SK-N-SH (cell line): ENCODE measurements at regions not wholly inside any gene's neighbourhood (a gene's known extent, or its start where the extent isn't known, plus 50 kb on each side); places are given as distances from the start of the nearest gene placed in this dataset.

ENCODE experiments used
- CTCF ChIA-PET: fragments of 300-600, 350-600 bp; formaldehyde crosslinking; extraction: SDS; loops from one replicate; lab custom pipeline; 2021; lab: Yijun Ruan, JAX
- POLR2A ChIA-PET: fragments of 350-600 bp; sonication (Branson Sonifier 250); formaldehyde crosslinking; extraction: SDS; loops from one replicate; lab custom pipeline; 2020; ENCODE audit warnings: antibody characterized with exemption, inconsistent platforms; lab: Yijun Ruan, JAX
- DNase-seq: peaks from one replicate; pipeline ENCODE4 v3.0.0; 2012
- H2AFZ ChIP-seq: fragments of 200-600 bp; sonication (generic); 2 replicates; pipeline ENCODE4 v1.8.1; 2016; ENCODE audit warnings: antibody characterized with exemption, mild to moderate bottlenecking, low read depth
- H3F3A ChIP-seq: fragments of 200-600 bp; sonication (generic); replicated peaks from 2 replicates; pipeline ENCODE3; 2016; ENCODE audit warnings: antibody characterized with exemption, mild to moderate bottlenecking; ENCODE audit not compliant: insufficient read depth
- H3K27ac ChIP-seq, 2 experiments: fragments of 200-500 bp in 1 of 2; fragments of 200-600 bp in 1 of 2; sonication (Bioruptor generic) in 1 of 2; sonication (generic), shearing (Covaris generic) in 1 of 2; 2 replicates each; pipeline versions ENCODE4 v1.5.1 to v1.6.1; 2014 to 2016; ENCODE audit warnings: low read depth in 2 of 2, inconsistent platforms in 1 of 2, low read length in 1 of 2, mild to moderate bottlenecking in 1 of 2, mixed read lengths in 1 of 2
- H3K27me3 ChIP-seq: fragments of 200-600 bp; sonication (generic), shearing (Covaris generic); 2 replicates; pipeline ENCODE4 v1.6.1; 2016; ENCODE audit warnings: mixed run types; ENCODE audit not compliant: insufficient read depth
- H3K36me3 ChIP-seq, 2 experiments: fragments of 200-500 bp in 1 of 2; fragments of 200-600 bp in 1 of 2; sonication (Bioruptor generic) in 1 of 2; sonication (generic) in 1 of 2; replicated peaks in 1 of 2; 2 replicates each; pipeline versions ENCODE3 to v1.5.1; 2014 to 2016; ENCODE audit warnings: low read length in 1 of 2, mild to moderate bottlenecking in 1 of 2; ENCODE audit not compliant: insufficient read depth in 2 of 2, control insufficient read depth in 1 of 2
- H3K4me1 ChIP-seq, 2 experiments: fragments of 200-500 bp in 1 of 2; fragments of 200-600 bp in 1 of 2; sonication (Bioruptor generic) in 1 of 2; sonication (generic), shearing (Covaris generic) in 1 of 2; 2 replicates each; pipeline versions ENCODE4 v1.5.1 to v1.6.1; 2014 to 2016; ENCODE audit warnings: low read depth in 1 of 2, low read length in 1 of 2, mixed run types in 1 of 2; ENCODE audit not compliant: insufficient read depth in 2 of 2, control insufficient read depth in 1 of 2
- H3K4me2 ChIP-seq: fragments of 200-600 bp; sonication (generic), shearing (Covaris generic); 2 replicates; pipeline ENCODE4 v1.6.1; 2017; ENCODE audit warnings: mixed run types
- H3K4me3 ChIP-seq, 2 experiments: fragments of 200-500 bp in 1 of 2; fragments of 200-600 bp in 1 of 2; sonication (Bioruptor generic) in 1 of 2; sonication (generic), shearing (Covaris generic) in 1 of 2; 2 replicates each; pipeline versions ENCODE4 v1.5.1 to v1.8.1; 2014 to 2016; ENCODE audit warnings: low read depth in 2 of 2, inconsistent platforms in 1 of 2, low read length in 1 of 2, mild to moderate bottlenecking in 1 of 2, mixed read lengths in 1 of 2, moderate library complexity in 1 of 2
- H3K79me2 ChIP-seq: fragments of 200-600 bp; sonication (generic); 2 replicates; pipeline ENCODE4 v1.8.1; 2017; ENCODE audit warnings: mild to moderate bottlenecking; ENCODE audit not compliant: insufficient read depth
- H3K9ac ChIP-seq: fragments of 200-600 bp; sonication (generic); 2 replicates; pipeline ENCODE4 v1.6.1; 2017; ENCODE audit warnings: mixed run types
- H3K9me2 ChIP-seq: fragments of 200-600 bp; sonication (generic); 2 replicates; pipeline ENCODE4 v1.6.1; 2017; ENCODE audit warnings: mixed run types
- H3K9me3 ChIP-seq: fragments of 200-600 bp; sonication (generic); 2 replicates; pipeline ENCODE4 v1.6.1; 2017; ENCODE audit warnings: mixed run types, mild to moderate bottlenecking, moderate library complexity
- H4K20me1 ChIP-seq: fragments of 200-600 bp; sonication (generic); 2 replicates; pipeline ENCODE4 v1.6.1; 2017; ENCODE audit warnings: mild to moderate bottlenecking, mixed run types; ENCODE audit not compliant: insufficient read depth
- CHD2 ChIP-seq: fragments of 150-350 bp; IDR thresholded peaks from 2 replicates; pipeline ENCODE4 v1.6.1; 2018; ENCODE audit warnings: low read length; ENCODE audit not compliant: partially characterized antibody
- CTCF ChIP-seq: fragments of 200-600 bp; sonication (generic); IDR thresholded peaks from 2 replicates; pipeline ENCODE4 v1.6.1; 2017; ENCODE audit warnings: antibody characterized with exemption, mild to moderate bottlenecking, moderate library complexity
- ELF1 ChIP-seq: IDR thresholded peaks from 2 replicates; pipeline ENCODE4 v1.4.0; 2012
- EP300 ChIP-seq, 2 experiments: IDR thresholded peaks; 2 replicates each; pipeline versions ENCODE4 v1.4.0 to v1.6.1; 2012; ENCODE audit warnings: borderline replicate concordance in 1 of 2, low read depth in 1 of 2, low read length in 1 of 2
- EZH2phosphoT487 ChIP-seq: fragments of 200-600 bp; sonication (generic); IDR thresholded peaks from 2 replicates; pipeline ENCODE4 v1.6.1; 2017; ENCODE audit warnings: low read depth, mixed run types, mild to moderate bottlenecking, antibody characterized with exemption, moderate library complexity, borderline replicate concordance
- FOSL2 ChIP-seq: IDR thresholded peaks from 2 replicates; pipeline ENCODE4 v1.4.0; 2012; ENCODE audit warnings: low read depth, mild to moderate bottlenecking, moderate library complexity, borderline replicate concordance
- GATA2 ChIP-seq: sonication (generic); formaldehyde crosslinking; IDR thresholded peaks from 2 replicates; pipeline ENCODE4 v1.5.0; 2020; ENCODE audit warnings: mild to moderate bottlenecking, missing genetic modification reagents
- MAX ChIP-seq: IDR thresholded peaks from 2 replicates; pipeline ENCODE4 v1.4.0; 2012; ENCODE audit warnings: low read depth
- NFIC ChIP-seq: IDR thresholded peaks from 2 replicates; pipeline ENCODE4 v1.4.0; 2012; ENCODE audit warnings: borderline replicate concordance
- RCOR1 ChIP-seq: fragments of 150-350 bp; IDR thresholded peaks from 2 replicates; pipeline ENCODE4 v1.6.1; 2017; ENCODE audit warnings: antibody characterized with exemption, low read length
- REST ChIP-seq: IDR thresholded peaks from 2 replicates; pipeline ENCODE4 v1.6.1; 2012; ENCODE audit warnings: mild to moderate bottlenecking, low read depth, low read length, moderate library complexity
- RFX5 ChIP-seq: IDR thresholded peaks from 2 replicates; pipeline ENCODE4 v1.6.1; 2012; ENCODE audit warnings: mild to moderate bottlenecking, improper control_type of control experiment, low read length
- SMC3 ChIP-seq: IDR thresholded peaks from 2 replicates; pipeline ENCODE4 v1.6.1; 2012; ENCODE audit warnings: low read depth, low read length, improper control_type of control experiment
- TAF1 ChIP-seq: IDR thresholded peaks from 2 replicates; pipeline ENCODE4 v1.6.1; 2012; ENCODE audit warnings: low read depth, mild to moderate bottlenecking, low read length, moderate library complexity, borderline replicate concordance
- USF1 ChIP-seq: IDR thresholded peaks from 2 replicates; pipeline ENCODE4 v1.4.0; 2012; ENCODE audit warnings: low read depth, borderline replicate concordance
- USF2 ChIP-seq: fragments of 150-350 bp; IDR thresholded peaks from 2 replicates; pipeline ENCODE4 v1.6.1; 2017; ENCODE audit warnings: antibody characterized with exemption, low read length, low read depth, borderline replicate concordance
- WGBS: methylation state at CpG from one replicate; pipeline ENCODE4 v1.1.6; 2017; ENCODE audit warnings: low lambda C conversion rate; 5-methylcytosine and 5-hydroxymethylcytosine counted together
- TF ChIP-seq, protein P1 (sequence below): IDR thresholded peaks from 2 replicates; pipeline ENCODE4 v1.4.0; 2012; ENCODE audit warnings: low read depth, borderline replicate concordance
- TF ChIP-seq, protein P2 (sequence below): IDR thresholded peaks from 2 replicates; pipeline ENCODE4; 2012

GRCh38 chr4:127364397-127364796 is 268.4 kb upstream of the INTU start:
- Histone ChIP-seq H3K9me3 (no peaks in the 10 kb centered on the region), H3K36me3 (no peaks in the 10 kb centered on the region), H3K4me2 (no peak overlapping the region), H3K4me1 (no peaks in the 10 kb centered on the region), H2AFZ (no peak overlapping the region), H3K27ac (no peak overlapping the region), H3K4me3 (no peak overlapping the region), H3K9me2 (no peaks in the 10 kb centered on the region), H4K20me1 (no peaks in the 10 kb centered on the region), H3F3A (no peaks in the 10 kb centered on the region), H3K9ac (no peak overlapping the region), H3K79me2 (no peaks in the 10 kb centered on the region), H3K27me3 (no peaks in the 10 kb centered on the region)
- CTCF ChIA-PET, result no interaction called here
- TF ChIP-seq CTCF (no peak), USF2 (no peak), NFIC (no peak), EZH2phosphoT487 (no peak), EP300 (IDR thresholded peaks at IDR 0.05; ENCODE audit: borderline replicate concordance in 1 of 2, low read depth in 1 of 2, low read length in 1 of 2) (no peak), GATA2 (CRISPR knock-in tag) (no peak), RFX5 (no peak), TAF1 (no peak), SMC3 (no peak)
- TF ChIP-seq, protein P1, sequence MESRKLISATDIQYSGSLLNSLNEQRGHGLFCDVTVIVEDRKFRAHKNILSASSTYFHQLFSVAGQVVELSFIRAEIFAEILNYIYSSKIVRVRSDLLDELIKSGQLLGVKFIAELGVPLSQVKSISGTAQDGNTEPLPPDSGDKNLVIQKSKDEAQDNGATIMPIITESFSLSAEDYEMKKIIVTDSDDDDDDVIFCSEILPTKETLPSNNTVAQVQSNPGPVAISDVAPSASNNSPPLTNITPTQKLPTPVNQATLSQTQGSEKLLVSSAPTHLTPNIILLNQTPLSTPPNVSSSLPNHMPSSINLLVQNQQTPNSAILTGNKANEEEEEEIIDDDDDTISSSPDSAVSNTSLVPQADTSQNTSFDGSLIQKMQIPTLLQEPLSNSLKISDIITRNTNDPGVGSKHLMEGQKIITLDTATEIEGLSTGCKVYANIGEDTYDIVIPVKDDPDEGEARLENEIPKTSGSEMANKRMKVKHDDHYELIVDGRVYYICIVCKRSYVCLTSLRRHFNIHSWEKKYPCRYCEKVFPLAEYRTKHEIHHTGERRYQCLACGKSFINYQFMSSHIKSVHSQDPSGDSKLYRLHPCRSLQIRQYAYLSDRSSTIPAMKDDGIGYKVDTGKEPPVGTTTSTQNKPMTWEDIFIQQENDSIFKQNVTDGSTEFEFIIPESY, result no peak
- TF ChIP-seq, protein P2, sequence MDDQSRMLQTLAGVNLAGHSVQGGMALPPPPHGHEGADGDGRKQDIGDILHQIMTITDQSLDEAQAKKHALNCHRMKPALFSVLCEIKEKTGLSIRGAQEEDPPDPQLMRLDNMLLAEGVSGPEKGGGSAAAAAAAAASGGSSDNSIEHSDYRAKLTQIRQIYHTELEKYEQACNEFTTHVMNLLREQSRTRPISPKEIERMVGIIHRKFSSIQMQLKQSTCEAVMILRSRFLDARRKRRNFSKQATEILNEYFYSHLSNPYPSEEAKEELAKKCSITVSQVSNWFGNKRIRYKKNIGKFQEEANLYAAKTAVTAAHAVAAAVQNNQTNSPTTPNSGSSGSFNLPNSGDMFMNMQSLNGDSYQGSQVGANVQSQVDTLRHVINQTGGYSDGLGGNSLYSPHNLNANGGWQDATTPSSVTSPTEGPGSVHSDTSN, result no peak
- no peak for DNase-seq
- 17% methylated on average over 3 of the region's 3 CpGs for WGBS
- POLR2A ChIA-PET, result no interaction called here

- POLR2A ChIA-PET, result no interaction called here
- H3K79me2 ChIP-seq, result no peaks in the 10 kb centered on the region
- CTCF ChIA-PET, result no interaction called here
- H3K9me3 ChIP-seq, result no peaks in the 10 kb centered on the region
- H3K4me3 ChIP-seq, result no peak overlapping the region
- H3K36me3 ChIP-seq, result no peaks in the 10 kb centered on the region
- H3F3A ChIP-seq, result no peaks in the 10 kb centered on the region
- H3K4me2 ChIP-seq, result no peak overlapping the region
- no peaks in the 10 kb centered on the region for H3K9me2 ChIP-seq
- H3K27ac ChIP-seq, result no peak overlapping the region
- no peaks in the 10 kb centered on the region for H3K4me1 ChIP-seq
- DNase-seq, result no peak
- no peak overlapping the region for H2AFZ ChIP-seq
- H3K9ac ChIP-seq, result no peak overlapping the region
- H3K27me3 ChIP-seq, result no peaks in the 10 kb centered on the region
- H4K20me1 ChIP-seq, result no peaks in the 10 kb centered on the region
- no peak for TF ChIP-seq RCOR1
- TF ChIP-seq ELF1, result no peak
- TF ChIP-seq REST, result no peak
- TF ChIP-seq EZH2phosphoT487, result no peak
- no peak for TF ChIP-seq FOSL2
- no peak for TF ChIP-seq USF1
- TF ChIP-seq MAX, result no peak
- no peak for TF ChIP-seq EP300 (IDR thresholded peaks at IDR 0.05; ENCODE audit: borderline replicate concordance in 1 of 2, low read depth in 1 of 2, low read length in 1 of 2)
- no peak for TF ChIP-seq CHD2
Observed at GRCh38 chr4:127364911-127365310, 267.8 kb upstream of the INTU start.
